Lung (tissue), 11 donors: ENCODE measurements at regions not wholly inside any gene's neighbourhood (a gene's known extent, or its start where the extent isn't known, plus 50 kb on each side); places are given as distances from the start of the nearest gene placed in this dataset.

Experiments
- ATAC-seq: fragments of 200-7000 bp; cut with Tn5 transposase; one replicate; pipeline ENCODE4 v1.9.1; 2020; ENCODE audit warnings: moderate number of reproducible peaks; ENCODE audit not compliant: insufficient read depth, low FRiP score
- DNase-seq, 3 donors: peaks; one replicate each; pipeline ENCODE4 v3.0.0-alpha.2; 2013 to 2017
- H3K27ac ChIP-seq, 2 donors: one replicate each; pipeline ENCODE4 v1.5.1; 2013; ENCODE audit warnings: mild to moderate bottlenecking in 2 of 2, moderate library complexity in 2 of 2, control low read depth in 1 of 2, inconsistent platforms in 1 of 2, low read depth in 1 of 2, low read length in 1 of 2
- H3K27me3 ChIP-seq, 3 donors: one replicate each; pipeline ENCODE4 v1.5.1; 2013; ENCODE audit warnings: low read length in 2 of 3; ENCODE audit not compliant: control insufficient read depth in 3 of 3, insufficient read depth in 3 of 3
- H3K36me3 ChIP-seq, 4 donors: one replicate each; pipeline ENCODE4 v1.5.1; 2013; ENCODE audit warnings: low read length in 4 of 4, mild to moderate bottlenecking in 1 of 4, moderate library complexity in 1 of 4; ENCODE audit not compliant: control insufficient read depth in 4 of 4, insufficient read depth in 4 of 4
- H3K4me1 ChIP-seq, 5 donors: one replicate each; pipeline ENCODE4 v1.5.1; 2013; ENCODE audit warnings: low read length in 5 of 5, mild to moderate bottlenecking in 2 of 5, moderate library complexity in 1 of 5; ENCODE audit not compliant: control insufficient read depth in 5 of 5, insufficient read depth in 5 of 5
- H3K4me3 ChIP-seq: one replicate; pipeline ENCODE4 v1.5.1; 2013; ENCODE audit warnings: mild to moderate bottlenecking, control low read depth, moderate library complexity
- H3K9ac ChIP-seq, 2 donors: one replicate each; pipeline ENCODE4 v1.5.1; 2013; ENCODE audit warnings: low read length in 2 of 2, control low read depth in 1 of 2; ENCODE audit not compliant: insufficient read depth in 1 of 2
- H3K9me3 ChIP-seq, 4 donors: one replicate each; pipeline ENCODE4 v1.5.1; 2013; ENCODE audit warnings: low read length in 3 of 4, mild to moderate bottlenecking in 1 of 4, moderate library complexity in 1 of 4; ENCODE audit not compliant: control insufficient read depth in 4 of 4, insufficient read depth in 3 of 4
- CTCF ChIP-seq: IDR thresholded peaks from 2 replicates; pipeline ENCODE4 v1.5.1; 2012; ENCODE audit warnings: mild to moderate bottlenecking; ENCODE audit errors: control extremely low read depth, extremely low read depth
- WGBS, 2 donors: extraction: QIAGEN DNeasy Blood & Tissue Kit; methylation state at CpG; one replicate each; pipeline ENCODE4 v1.1.7; 2013; 5-methylcytosine and 5-hydroxymethylcytosine counted together
- donor health status: control.
- donor health status: control.
- donor health status: Bipolar disorder and iron deficiency.
- donor health status: healthy.
- donor health status: DM: yes; HTN: yes; CAD: no.

GRCh38 chr13:65085977-65086376 lies 2144.2 kb downstream of the PCDH9 start:
- Histone ChIP-seq H3K36me3 (no peaks in the 10 kb centered on the region), H3K27me3 (no peaks in the 10 kb centered on the region), H3K4me3 (no peak overlapping the region), H3K9me3 (peaks cover 0 to 4% (median 0%) of the 10 kb centered on the region in 4 donors), H3K4me1 (peaks cover 0 to 11% (median 0%) of the 10 kb centered on the region in 5 donors), H3K27ac (no peak overlapping the region), H3K9ac (no peak overlapping the region)
- TF ChIP-seq CTCF, result no peak
- WGBS, 2 donors, result 92 to 96% methylated on average over 6 of the region's 6 CpGs
- ATAC-seq, result no peak
- no peak for DNase-seq

- no peaks in the 10 kb centered on the region for H3K9me3 ChIP-seq
- H3K27me3 ChIP-seq, result no peaks in the 10 kb centered on the region
- WGBS, 2 donors, result 66 to 69% methylated on average over 5 of the region's 5 CpGs
- no peaks in the 10 kb centered on the region for H3K36me3 ChIP-seq
- no peak for DNase-seq
- H3K27ac ChIP-seq, result no peak overlapping the region
- ATAC-seq, result no peak
- no peaks in the 10 kb centered on the region for H3K4me1 ChIP-seq
- TF ChIP-seq CTCF, result no peak
- no peak overlapping the region for H3K9ac ChIP-seq
- no peak overlapping the region for H3K4me3 ChIP-seq
These were observed 2155.9 kb downstream of the PCDH9 start for GRCh38 chr13:65074248-65074647.

GRCh38 chr13:65064967-65065366 lies 2165.2 kb downstream of the PCDH9 start:
- no peak for ATAC-seq
- 69 to 92% methylated on average over 4 of the region's 4 CpGs for WGBS, 2 donors
- DNase-seq, result no peak
- peaks cover 0 to 3% (median 0%) of the 10 kb centered on the region in 5 donors for H3K4me1 ChIP-seq
- no peak overlapping the region for H3K4me3 ChIP-seq
- H3K9me3 ChIP-seq, result no peaks in the 10 kb centered on the region
- H3K9ac ChIP-seq, result no peak overlapping the region
- TF ChIP-seq CTCF, result no peak
- no peak overlapping the region for H3K27ac ChIP-seq
- H3K27me3 ChIP-seq, result no peaks in the 10 kb centered on the region
- no peaks in the 10 kb centered on the region for H3K36me3 ChIP-seq

- H3K4me3 ChIP-seq, result no peak overlapping the region
- H3K9me3 ChIP-seq, result no peaks in the 10 kb centered on the region
- DNase-seq (peak in 1 of 3 donors; percentile 81), ATAC-seq (no peak)
- H3K27ac ChIP-seq, result no peak overlapping the region
- H3K36me3 ChIP-seq, result no peaks in the 10 kb centered on the region
- peaks cover 0 to 3% (median 0%) of the 10 kb centered on the region in 5 donors for H3K4me1 ChIP-seq
- no peaks in the 10 kb centered on the region for H3K27me3 ChIP-seq
- H3K9ac ChIP-seq, result no peak overlapping the region
- no peak for TF ChIP-seq CTCF
- WGBS, 2 donors, result 13% methylated on average over 2 of the region's 2 CpGs; no CpG with 5 or more reads in 1 of the 2 donors
These were observed 2166.4 kb downstream of the PCDH9 start for GRCh38 chr13:65063753-65064152.
